Liver (tissue), 8 donors: ENCODE measurements at regions not wholly inside any gene's neighbourhood (a gene's known extent, or its start where the extent isn't known, plus 50 kb on each side); places are given as distances from the start of the nearest gene placed in this dataset.

Source experiments
- DNase-seq: peaks from one replicate; pipeline ENCODE4 v3.0.0-alpha.2; 2017; ENCODE audit warnings: low spot score
- H3K27ac ChIP-seq, 2 donors: one replicate each; pipeline ENCODE4 v1.7.0; 2013; ENCODE audit warnings: inconsistent platforms in 2 of 2, low read length in 2 of 2, control low read depth in 1 of 2, low read depth in 1 of 2, mild to moderate bottlenecking in 1 of 2
- H3K27me3 ChIP-seq, 4 donors: one replicate each; pipeline versions ENCODE4 v1.6.1 to v1.7.0; 2013; ENCODE audit warnings: low read length in 3 of 4, inconsistent platforms in 1 of 4, mild to moderate bottlenecking in 1 of 4, moderate library complexity in 1 of 4; ENCODE audit not compliant: control insufficient read depth in 4 of 4, insufficient read depth in 4 of 4
- H3K36me3 ChIP-seq, 4 donors: one replicate each; pipeline versions ENCODE4 v1.6.1 to v1.7.0; 2013; ENCODE audit warnings: low read length in 3 of 4, mild to moderate bottlenecking in 3 of 4, low read depth in 1 of 4, moderate library complexity in 1 of 4; ENCODE audit not compliant: control insufficient read depth in 4 of 4, insufficient read depth in 3 of 4
- H3K4me1 ChIP-seq, 4 donors: one replicate each; pipeline versions ENCODE4 v1.6.1 to v1.7.0; 2013; ENCODE audit warnings: low read length in 3 of 4, mild to moderate bottlenecking in 3 of 4, moderate library complexity in 1 of 4; ENCODE audit not compliant: control insufficient read depth in 4 of 4, insufficient read depth in 4 of 4
- H3K4me3 ChIP-seq, 3 donors: one replicate each; pipeline versions ENCODE4 v1.6.1 to v1.7.0; 2013; ENCODE audit warnings: low read length in 3 of 3, control low read depth in 1 of 3, low read depth in 1 of 3, mild to moderate bottlenecking in 1 of 3
- H3K9ac ChIP-seq, 2 donors: one replicate each; pipeline ENCODE4 v1.7.0; 2013; ENCODE audit warnings: low read length in 2 of 2, mild to moderate bottlenecking in 2 of 2, moderate library complexity in 2 of 2, control low read depth in 1 of 2, low read depth in 1 of 2
- H3K9me3 ChIP-seq, 4 donors: one replicate each; pipeline versions ENCODE4 v1.6.1 to v1.7.0; 2013; ENCODE audit warnings: low read length in 3 of 4; ENCODE audit not compliant: control insufficient read depth in 4 of 4
- ATF3 ChIP-seq: IDR thresholded peaks from 2 replicates; pipeline ENCODE4 v1.6.1; 2016; ENCODE audit warnings: antibody characterized with exemption
- CTCF ChIP-seq: fragments of 150-350 bp; IDR thresholded peaks from 2 replicates; pipeline ENCODE4 v1.5.1; 2017; ENCODE audit warnings: improper control_type of control experiment, low read depth, low read length; ENCODE audit not compliant: missing input control
- EGR1 ChIP-seq, 2 donors: IDR thresholded peaks; 2 replicates each; pipeline ENCODE4 v1.6.1; 2016 to 2018; ENCODE audit warnings: antibody characterized with exemption in 2 of 2, low read depth in 2 of 2
- FOXA1 ChIP-seq: IDR thresholded peaks from 2 replicates; pipeline ENCODE4 v1.6.1; 2016; ENCODE audit warnings: antibody characterized with exemption
- FOXA2 ChIP-seq: IDR thresholded peaks from 2 replicates; pipeline ENCODE4 v1.6.1; 2016; ENCODE audit warnings: antibody characterized with exemption
- GABPA ChIP-seq, 2 donors: IDR thresholded peaks in 1 of 2; conservative IDR thresholded peaks in 1 of 2; 2 replicates each; pipeline ENCODE4 v1.6.1; 2016; ENCODE audit warnings: antibody characterized with exemption in 2 of 2, mild to moderate bottlenecking in 1 of 2, moderate library complexity in 1 of 2
- HNF4A ChIP-seq, 2 donors: conservative IDR thresholded peaks; 2 replicates each; pipeline ENCODE4 v1.6.1; 2016; ENCODE audit warnings: antibody characterized with exemption in 2 of 2, mild to moderate bottlenecking in 2 of 2
- HNF4G ChIP-seq: IDR thresholded peaks from 2 replicates; pipeline ENCODE4 v1.6.1; 2016; ENCODE audit warnings: antibody characterized with exemption
- JUND ChIP-seq, 2 donors: IDR thresholded peaks; 2 replicates each; pipeline ENCODE4 v1.6.1; 2016; ENCODE audit warnings: antibody characterized with exemption in 2 of 2
- RAD21 ChIP-seq, 2 donors: IDR thresholded peaks; 2 replicates each; pipeline ENCODE4 v1.6.1; 2016; ENCODE audit warnings: antibody characterized with exemption in 2 of 2, mild to moderate bottlenecking in 2 of 2
- RXRA ChIP-seq, 2 donors: IDR thresholded peaks; 2 replicates each; pipeline ENCODE4 v1.6.1; 2017 to 2018; ENCODE audit warnings: antibody characterized with exemption in 2 of 2, mild to moderate bottlenecking in 1 of 2
- SP1 ChIP-seq: IDR thresholded peaks from 2 replicates; pipeline ENCODE4 v1.6.1; 2018; ENCODE audit warnings: antibody characterized with exemption, mild to moderate bottlenecking
- TAF1 ChIP-seq: conservative IDR thresholded peaks from 2 replicates; pipeline ENCODE4 v1.6.1; 2016; ENCODE audit warnings: antibody characterized with exemption, mild to moderate bottlenecking
- YY1 ChIP-seq: IDR thresholded peaks from 2 replicates; pipeline ENCODE4 v1.6.1; 2016; ENCODE audit warnings: antibody characterized with exemption, mild to moderate bottlenecking
- WGBS: extraction: QIAGEN DNeasy Blood & Tissue Kit; methylation state at CpG from one replicate; pipeline ENCODE4 v1.1.7; 2013; 5-methylcytosine and 5-hydroxymethylcytosine counted together
- TF ChIP-seq, protein P1 (sequence below): IDR thresholded peaks from 2 replicates; pipeline ENCODE4 v1.6.1; 2016; ENCODE audit warnings: antibody characterized with exemption
- TF ChIP-seq, protein P2 (sequence below): IDR thresholded peaks from 2 replicates; pipeline ENCODE4 v1.6.1; 2016; ENCODE audit warnings: antibody characterized with exemption
- donor health status: healthy.
- donor health status: healthy.
- donor health status: healthy.
- donor health status: healthy.
- donor health status: healthy.

GRCh38 chr14:43449291-43449690, 1057.8 kb downstream of the FSCB start:
- H3K4me1 ChIP-seq: no peaks in the 10 kb centered on the region
- no peaks in the 10 kb centered on the region for H3K36me3 ChIP-seq
- H3K9ac ChIP-seq: no peak overlapping the region
- TF ChIP-seq CTCF: no peak
- TF ChIP-seq JUND (IDR thresholded peaks at IDR 0.05): no peak
- TF ChIP-seq YY1: no peak
- no peak for TF ChIP-seq ATF3
- TF ChIP-seq EGR1 (IDR thresholded peaks at IDR 0.05; ENCODE audit: low read depth in 2 of 2): no peak
- no peak for TF ChIP-seq GABPA (IDR thresholded peaks at IDR 0.05 in 1 of 2, conservative IDR thresholded peaks at IDR 0.05 in 1 of 2)
- TF ChIP-seq, protein P1, sequence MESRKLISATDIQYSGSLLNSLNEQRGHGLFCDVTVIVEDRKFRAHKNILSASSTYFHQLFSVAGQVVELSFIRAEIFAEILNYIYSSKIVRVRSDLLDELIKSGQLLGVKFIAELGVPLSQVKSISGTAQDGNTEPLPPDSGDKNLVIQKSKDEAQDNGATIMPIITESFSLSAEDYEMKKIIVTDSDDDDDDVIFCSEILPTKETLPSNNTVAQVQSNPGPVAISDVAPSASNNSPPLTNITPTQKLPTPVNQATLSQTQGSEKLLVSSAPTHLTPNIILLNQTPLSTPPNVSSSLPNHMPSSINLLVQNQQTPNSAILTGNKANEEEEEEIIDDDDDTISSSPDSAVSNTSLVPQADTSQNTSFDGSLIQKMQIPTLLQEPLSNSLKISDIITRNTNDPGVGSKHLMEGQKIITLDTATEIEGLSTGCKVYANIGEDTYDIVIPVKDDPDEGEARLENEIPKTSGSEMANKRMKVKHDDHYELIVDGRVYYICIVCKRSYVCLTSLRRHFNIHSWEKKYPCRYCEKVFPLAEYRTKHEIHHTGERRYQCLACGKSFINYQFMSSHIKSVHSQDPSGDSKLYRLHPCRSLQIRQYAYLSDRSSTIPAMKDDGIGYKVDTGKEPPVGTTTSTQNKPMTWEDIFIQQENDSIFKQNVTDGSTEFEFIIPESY: no peak
- DNase-seq: no peak
- no peaks in the 10 kb centered on the region for H3K27me3 ChIP-seq
- H3K27ac ChIP-seq: no peak overlapping the region
- no peaks in the 10 kb centered on the region for H3K9me3 ChIP-seq
- WGBS: 56% methylated on average over 5 of the region's 5 CpGs
- no peak overlapping the region for H3K4me3 ChIP-seq

DNA sequence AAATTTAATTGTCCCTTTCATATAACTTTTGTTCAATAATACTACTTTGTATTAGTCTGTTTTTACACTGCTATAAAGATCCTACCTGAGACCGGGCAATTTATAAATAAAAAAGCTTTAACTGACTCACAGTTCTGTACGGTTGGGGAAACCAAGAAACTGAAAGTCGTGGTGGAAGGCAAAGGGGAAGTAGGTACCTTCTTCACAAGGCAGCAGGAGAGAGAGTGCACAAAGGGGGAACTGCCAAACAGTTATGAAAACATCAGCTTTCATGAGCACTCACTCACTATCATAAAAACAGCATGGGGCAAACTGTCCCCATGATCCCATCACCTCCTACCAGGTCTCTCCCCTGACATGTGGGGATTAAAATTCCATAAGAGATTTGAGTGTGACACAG, 1069.0 kb downstream of the FSCB start:
- no peak for DNase-seq
- Histone ChIP-seq H3K4me3 (no peak overlapping the region), H3K4me1 (no peaks in the 10 kb centered on the region), H3K27ac (no peak overlapping the region), H3K9ac (no peak overlapping the region), H3K9me3 (no peaks in the 10 kb centered on the region), H3K36me3 (no peaks in the 10 kb centered on the region), H3K27me3 (no peaks in the 10 kb centered on the region)
- TF ChIP-seq FOXA1: no peak
- TF ChIP-seq, protein P1: no peak
- TF ChIP-seq HNF4A (conservative IDR thresholded peaks at IDR 0.05): no peak
- TF ChIP-seq TAF1: no peak
- no peak for TF ChIP-seq GABPA (IDR thresholded peaks at IDR 0.05 in 1 of 2, conservative IDR thresholded peaks at IDR 0.05 in 1 of 2)
- WGBS: 63% methylated on average over 3 of the region's 3 CpGs

DNA sequence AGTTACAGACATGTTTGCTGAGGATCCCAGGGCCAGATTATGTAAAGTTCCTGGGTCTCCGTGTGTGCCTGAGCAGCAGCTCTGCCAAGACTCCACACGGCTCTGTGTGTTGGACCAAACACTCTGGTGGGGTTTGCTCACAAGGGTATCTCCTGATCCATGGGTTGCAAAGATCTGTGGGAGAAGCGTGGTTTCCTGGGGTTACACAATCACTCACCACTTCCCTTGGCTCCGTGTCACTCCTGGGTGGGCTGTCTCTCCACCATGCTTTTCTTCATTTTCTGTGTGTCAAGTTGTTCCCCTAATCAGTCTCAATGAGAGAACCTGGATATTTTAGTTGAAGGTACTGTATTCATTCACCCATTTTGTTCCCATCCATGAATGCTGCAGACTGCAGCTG, 1088.8 kb downstream of the FSCB start:
- Histone ChIP-seq H3K4me3 (no peak overlapping the region), H3K4me1 (no peaks in the 10 kb centered on the region), H3K27me3 (peaks cover 0 to 2% (median 0%) of the 10 kb centered on the region in 4 donors), H3K9me3 (peaks cover 0 to 3% (median under 1%) of the 10 kb centered on the region in 4 donors), H3K36me3 (no peaks in the 10 kb centered on the region), H3K9ac (no peak overlapping the region), H3K27ac (no peak overlapping the region)
- no peak for DNase-seq
- 72% methylated on average over 4 of the region's 4 CpGs for WGBS
- no peak for TF ChIP-seq HNF4G
- no peak for TF ChIP-seq FOXA1
- TF ChIP-seq YY1: no peak
- no peak for TF ChIP-seq SP1
- no peak for TF ChIP-seq HNF4A (conservative IDR thresholded peaks at IDR 0.05)
- TF ChIP-seq RAD21 (IDR thresholded peaks at IDR 0.05): no peak
- no peak for TF ChIP-seq CTCF
- no peak for TF ChIP-seq FOXA2
- no peak for TF ChIP-seq RXRA (IDR thresholded peaks at IDR 0.05)
- TF ChIP-seq EGR1 (IDR thresholded peaks at IDR 0.05; ENCODE audit: low read depth in 2 of 2): no peak
- no peak for TF ChIP-seq TAF1
- TF ChIP-seq, protein P2, sequence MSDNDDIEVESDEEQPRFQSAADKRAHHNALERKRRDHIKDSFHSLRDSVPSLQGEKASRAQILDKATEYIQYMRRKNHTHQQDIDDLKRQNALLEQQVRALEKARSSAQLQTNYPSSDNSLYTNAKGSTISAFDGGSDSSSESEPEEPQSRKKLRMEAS: no peak
